Stimulated activated CD8-positive, alpha-beta memory T cell treated with anti-CD3 and anti-CD28 coated beads, Interleukin-12 subunit alpha, Interleukin-12 subunit beta, amount 100 ng/mL, for 24 hours (primary cell): ENCODE measurements at regions not wholly inside any gene's neighbourhood (a gene's known extent, or its start where the extent isn't known, plus 50 kb on each side); places are given as distances from the start of the nearest gene placed in this dataset.

Source experiments
- DNase-seq: peaks from one replicate; pipeline ENCODE4 v3.0.0-alpha.2; 2020; ENCODE audit errors: extremely low read depth

DNA sequence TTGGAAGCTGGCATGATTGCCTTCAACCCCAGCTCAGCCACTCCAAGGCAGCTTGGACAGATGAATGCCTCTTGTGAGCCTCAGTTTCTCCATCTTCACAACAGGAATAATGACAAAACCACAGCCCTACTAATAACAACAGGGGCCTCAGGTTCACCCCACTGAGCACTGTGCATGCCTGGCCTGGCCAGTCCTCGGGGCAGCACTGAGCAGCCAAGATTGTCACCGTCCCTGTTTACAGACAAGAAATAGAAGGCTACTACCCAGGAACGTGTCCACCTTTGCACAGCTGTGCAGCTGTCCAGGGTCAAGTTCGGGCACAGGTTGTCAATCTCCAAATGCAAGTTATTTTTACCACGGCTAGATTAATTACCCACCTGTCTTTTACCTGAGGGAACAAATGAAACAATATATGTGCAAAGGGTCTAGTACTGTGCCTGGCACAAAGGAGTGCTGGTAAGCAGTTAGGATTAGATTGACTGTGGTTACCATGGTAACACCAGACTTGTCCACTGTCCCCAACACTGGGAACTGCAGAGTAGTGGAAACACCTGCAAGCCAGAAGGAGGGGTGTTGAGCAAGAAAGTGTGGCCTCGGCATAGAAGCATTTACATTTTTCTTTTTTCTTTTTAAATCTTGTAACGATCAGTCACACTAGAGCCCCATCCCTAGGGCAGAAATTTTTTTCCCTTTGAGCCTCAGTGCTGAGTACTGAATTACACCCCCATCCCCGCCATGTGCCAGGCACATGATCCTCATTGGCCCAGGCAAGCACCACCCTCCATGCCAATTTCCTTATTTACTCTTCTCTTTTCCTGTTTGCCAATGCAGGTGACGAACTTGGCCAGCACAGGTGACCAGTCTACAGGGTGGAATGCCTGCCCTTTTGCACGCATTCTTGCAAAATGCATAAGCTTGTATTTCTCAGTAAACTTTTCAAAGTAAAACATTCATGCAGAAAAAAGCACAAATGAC lies 66.3 kb upstream of the SLC6A6 start:
- no peak for DNase-seq

DNA sequence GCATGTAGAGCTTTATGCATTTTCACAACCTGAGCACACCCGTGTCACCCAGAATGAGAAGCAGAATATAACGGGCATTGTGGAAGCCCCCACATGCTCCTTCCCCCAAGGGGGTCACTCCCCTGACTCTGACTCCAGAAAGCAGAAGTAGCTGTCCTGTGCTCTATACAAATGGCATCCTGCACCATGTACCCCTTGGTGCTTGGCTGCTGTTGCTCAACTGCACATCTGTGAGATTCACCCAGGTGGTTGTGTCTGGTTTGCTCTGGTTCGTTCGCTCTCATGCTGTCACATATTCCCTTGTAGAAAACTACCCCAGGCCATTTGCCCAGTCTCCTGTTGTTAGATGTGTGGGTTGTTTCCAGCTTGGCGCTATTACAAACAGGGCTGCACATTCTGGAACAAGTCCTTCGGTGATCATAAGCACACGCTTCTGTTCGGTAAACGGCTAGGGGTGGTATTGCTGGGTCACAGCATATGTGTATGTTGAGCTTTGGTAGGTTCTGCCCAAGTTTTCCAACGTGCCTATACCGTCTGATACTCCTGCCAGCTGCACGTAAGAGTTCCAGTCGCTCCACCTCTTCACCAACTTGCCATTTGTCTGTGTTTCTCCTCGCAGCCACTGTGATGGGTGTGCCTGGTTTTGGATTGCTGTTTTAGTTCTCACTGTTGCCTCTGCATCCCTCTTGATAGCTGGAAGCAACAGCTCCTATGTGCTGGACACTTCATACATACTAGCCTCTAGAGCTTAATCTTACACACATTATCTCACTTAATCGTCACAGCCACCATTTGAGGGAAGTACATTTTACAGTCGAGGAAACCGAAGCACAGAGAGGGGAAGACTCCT lies 65.4 kb upstream of the SLC6A6 start:
- no peak for DNase-seq

DNA sequence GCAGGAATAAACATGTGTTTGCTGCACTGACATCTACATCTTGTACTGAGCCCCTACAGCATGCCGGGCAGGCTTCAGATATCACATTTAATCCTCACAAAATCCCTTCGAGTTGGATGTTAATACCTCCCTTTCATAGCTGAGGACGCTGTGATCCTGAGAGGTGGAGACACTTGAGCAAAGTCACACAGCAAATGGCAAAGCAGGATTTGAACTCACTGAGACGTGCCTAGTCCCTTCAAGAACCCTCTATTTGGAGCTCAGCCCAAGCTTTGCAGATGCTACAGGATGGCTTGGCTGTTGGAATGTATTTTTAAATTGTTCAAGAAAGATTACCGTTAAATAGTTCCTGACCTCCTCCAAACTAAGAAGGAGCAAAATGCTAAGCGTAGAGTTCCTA lies 64.6 kb upstream of the SLC6A6 start:
- DNase-seq, result no peak

DNA sequence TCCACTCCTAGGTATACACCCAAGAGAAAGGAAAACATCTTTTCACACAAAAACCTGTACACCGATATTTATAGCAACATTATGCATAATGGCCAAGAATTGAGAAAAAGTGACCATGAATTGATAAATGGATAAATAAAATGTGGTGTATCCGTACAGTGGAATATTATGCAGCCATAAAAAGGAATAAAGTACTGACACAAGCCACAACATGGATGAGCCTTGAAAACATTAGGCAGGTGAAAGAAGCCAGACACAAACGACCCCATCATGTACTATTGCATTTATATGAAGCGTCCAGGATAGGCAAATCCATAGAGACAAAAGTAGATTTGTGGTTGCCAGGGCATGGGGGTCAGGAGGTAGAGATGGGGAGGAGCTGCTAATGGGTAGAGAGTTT lies 64.2 kb upstream of the SLC6A6 start:
- no peak for DNase-seq

DNA sequence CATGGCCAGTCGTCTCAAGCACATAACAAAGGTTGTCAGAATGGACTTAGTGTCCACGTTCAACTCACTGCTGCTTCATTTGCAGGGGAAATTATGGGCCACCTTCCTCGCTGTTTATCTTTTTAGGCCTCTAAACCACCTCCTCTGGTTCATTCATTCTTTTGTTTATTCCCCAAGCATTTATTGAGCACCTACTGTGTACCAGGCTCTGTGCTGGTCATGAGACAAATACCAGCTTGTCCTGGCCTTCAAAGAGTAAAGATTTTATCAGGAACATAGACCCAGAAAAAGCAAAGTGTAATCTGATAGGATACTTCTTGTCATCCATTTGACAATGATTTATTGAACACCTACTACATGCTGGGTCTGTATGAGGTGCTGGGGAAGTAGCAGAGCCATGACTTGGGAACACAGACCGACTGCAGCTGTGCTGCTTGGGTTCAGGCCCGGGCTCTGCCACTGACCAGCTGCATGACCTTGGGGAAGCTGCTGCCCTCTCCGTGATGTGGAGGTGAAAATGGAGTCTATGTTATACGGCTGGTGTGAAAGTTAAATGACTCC lies 63.4 kb upstream of the SLC6A6 start:
- DNase-seq, result no peak

DNA sequence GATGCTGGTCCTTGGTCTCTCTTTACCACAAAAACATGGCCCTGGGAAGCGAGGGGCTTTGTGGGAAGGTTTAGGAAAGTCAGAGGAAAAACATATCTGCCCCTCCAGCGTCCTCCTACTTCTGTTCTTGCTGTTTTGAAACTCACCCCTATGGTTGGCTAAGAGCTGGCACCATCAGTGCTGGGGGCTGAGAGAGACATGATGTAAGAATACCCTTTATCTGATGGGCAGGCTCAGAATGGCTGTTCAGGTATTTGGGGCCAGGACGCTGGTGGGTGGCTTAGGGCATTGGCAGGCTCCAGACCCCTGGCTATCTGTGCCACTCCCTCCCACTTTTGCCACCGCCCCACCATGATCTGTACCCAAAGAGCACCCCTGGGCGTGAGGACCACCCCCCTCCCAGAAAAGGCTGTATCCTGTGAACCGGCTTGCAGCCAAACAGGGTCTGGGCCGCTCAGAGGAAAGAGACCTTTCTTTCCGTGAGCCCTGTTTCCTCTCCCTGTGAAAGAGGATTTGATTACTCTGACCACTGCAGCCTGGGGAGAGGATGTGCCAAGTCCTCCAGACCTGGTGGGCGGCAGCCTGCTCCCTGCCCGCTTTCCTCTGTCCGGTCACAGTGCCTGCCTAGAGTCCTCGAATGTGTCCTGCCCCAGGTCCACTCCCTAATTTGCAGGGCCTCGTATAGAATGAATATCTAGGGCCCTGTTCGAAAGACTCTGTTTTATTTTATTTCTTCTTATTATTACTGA lies 61.3 kb upstream of the SLC6A6 start:
- DNase-seq, result no peak

DNA sequence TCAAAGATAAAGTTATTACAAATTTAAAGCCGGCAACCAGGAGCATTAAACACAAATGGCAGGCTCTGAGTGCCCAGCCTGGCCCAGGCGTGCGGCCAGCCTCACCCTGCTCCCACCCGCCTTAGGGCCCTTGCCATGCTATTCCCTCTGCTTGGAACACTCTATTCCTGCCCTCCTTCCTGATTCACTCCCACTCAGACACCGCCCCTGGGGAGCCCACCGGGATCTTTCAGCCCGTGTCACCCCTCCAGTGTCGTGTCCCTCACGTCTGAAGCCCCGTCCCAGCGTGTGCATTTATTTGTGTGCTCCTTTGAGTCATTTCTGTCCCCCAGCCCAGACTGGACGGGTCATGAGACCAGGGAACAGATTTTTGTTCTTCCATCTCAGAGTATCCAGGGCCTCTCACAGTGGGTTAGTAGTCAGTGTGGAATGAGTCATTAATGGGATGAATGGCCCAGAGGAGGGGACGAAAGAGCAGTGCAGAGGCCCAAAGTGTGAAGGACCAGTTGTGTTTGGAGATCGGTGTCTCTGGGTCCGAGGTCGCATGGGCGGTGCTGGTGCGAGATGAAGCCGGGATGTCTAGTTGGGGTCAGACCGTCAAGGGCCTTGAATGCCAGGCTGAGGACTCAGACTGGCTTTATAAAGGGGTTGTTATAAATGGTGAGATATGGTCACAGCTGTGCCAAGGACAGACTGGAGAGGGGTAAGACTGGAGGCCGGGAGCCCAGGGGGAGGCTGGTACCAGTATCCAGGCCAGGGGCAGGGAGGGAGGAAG lies 58.9 kb upstream of the SLC6A6 start:
- DNase-seq, result no peak

DNA sequence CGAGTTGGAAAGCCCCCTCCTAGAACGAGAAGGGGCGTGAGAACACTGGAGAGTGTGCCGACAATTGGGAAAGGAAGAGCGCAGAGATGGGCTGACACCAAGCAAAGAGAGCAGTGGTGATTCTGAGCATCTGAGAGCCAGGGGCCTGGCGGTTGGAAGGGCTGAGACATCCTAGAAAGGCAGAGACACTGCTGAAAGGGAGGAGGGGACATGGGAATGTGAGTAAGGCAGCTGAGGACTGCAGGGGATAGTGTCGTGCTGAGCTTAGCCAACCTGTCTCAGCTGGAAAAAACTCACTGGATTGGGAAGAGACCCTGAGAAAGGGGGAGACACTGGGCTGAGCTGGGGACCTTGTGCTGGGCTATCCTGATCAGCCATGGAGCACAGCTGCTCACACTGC lies 58.1 kb upstream of the SLC6A6 start:
- no peak for DNase-seq

DNA sequence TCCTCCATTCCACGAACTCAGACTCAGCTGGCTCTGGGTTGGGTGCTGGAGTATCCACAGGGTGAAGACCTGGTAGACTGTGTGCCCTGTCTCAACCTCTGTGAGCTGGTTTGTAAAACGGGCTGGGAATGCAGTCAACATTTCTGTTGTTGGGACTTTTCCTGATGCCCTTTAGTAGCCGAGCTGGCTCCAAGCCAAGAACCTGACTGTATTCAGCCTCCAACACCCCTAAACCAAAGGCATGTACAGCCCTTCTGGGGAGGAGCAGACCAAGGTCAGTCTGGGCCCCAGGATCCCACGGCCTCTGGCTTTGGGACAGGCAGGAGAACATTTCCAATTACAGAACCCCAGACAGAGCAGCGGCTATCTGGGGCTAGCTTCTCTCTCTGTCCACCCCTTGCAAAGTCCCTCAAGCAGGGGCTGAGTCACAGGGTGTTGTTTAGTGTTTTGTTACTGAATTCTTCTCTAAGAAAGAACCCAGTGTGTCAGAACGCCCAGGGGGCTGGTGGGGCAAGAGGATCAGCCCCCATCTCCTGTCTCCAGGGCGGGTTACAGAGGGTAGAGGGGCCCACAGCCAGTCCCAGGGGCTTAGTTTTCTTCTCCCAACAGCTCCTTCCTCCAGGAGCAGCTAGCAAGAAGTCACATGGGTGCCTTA lies 56.8 kb upstream of the SLC6A6 start:
- DNase-seq, result no peak

DNA sequence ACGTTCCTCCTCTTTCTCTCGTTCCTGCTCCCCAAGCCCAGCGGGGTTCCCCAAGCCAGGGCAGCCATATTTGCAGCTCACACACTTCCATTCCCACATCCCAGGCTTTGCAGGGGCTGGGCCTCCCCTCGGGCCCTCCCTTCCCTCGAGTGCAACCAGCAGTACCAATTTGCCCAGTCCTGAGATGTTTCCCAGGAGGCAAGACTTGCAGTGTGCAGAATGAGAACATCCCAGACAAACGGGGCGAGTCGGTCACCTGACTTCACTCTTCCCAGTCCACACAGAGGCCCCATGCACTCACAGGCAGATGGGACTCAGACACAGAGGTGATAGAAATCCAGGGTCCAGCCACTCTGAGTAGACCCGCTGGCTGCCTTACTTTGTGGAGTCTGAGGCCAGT lies 56.2 kb upstream of the SLC6A6 start:
- no peak for DNase-seq

DNA sequence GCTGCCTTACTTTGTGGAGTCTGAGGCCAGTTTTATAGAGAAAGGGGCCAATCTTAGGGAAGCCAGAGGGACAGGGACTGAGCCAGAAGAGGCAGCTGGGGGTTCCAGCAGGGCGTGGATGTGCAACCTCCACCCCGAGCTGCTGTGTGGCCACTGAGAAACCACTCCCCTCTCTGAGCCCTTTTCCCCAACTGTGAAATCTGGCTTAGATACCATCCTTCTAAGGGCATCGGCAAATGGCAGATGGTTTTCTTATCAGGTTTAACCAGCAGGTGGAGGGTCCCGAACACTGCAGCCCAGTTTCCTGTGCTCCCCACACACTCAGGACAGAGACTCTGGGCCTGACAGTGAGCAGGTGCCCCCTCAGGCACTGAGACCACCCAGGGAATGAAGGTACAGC lies 55.8 kb upstream of the SLC6A6 start:
- no peak for DNase-seq

DNA sequence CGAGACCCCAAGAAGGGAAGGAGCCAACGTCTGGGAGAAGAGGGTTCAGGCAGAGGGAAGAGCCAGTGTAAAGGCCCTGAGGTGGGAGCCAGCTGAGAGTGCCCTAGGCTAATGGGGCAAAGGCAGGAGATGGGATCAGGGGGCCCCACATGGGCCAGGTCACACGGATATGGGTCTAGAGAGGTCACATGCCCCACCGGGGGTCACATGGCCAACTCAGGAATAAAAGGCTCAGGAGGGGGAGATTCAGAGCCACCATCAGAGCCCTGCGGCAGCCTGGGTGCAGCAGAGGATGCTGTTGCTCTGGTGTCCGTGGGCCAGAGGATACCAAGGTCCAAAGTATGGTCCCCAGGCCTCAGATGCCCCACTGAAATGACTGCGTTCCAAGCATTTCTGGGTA lies 55.3 kb upstream of the SLC6A6 start:
- no peak for DNase-seq

DNA sequence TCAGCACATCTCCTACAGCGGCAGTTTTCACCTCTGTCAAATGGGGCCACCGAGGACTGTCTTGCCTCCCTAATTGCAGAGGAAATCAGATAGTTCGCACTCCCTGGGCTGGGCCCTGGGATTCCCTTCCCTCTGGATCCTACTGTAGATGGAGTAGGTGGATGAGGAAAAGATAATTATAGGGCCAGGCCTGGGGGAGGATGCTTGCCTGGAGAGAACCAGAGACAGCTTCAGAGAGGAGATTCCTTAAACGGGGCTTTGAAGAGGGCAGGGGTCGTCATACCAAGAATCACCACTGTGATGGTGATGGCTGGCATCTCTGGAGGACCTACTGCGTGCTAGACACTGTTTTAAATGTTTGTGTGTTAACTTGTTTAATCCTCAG lies 50.8 kb upstream of the SLC6A6 start:
- DNase-seq, result no peak

DNA sequence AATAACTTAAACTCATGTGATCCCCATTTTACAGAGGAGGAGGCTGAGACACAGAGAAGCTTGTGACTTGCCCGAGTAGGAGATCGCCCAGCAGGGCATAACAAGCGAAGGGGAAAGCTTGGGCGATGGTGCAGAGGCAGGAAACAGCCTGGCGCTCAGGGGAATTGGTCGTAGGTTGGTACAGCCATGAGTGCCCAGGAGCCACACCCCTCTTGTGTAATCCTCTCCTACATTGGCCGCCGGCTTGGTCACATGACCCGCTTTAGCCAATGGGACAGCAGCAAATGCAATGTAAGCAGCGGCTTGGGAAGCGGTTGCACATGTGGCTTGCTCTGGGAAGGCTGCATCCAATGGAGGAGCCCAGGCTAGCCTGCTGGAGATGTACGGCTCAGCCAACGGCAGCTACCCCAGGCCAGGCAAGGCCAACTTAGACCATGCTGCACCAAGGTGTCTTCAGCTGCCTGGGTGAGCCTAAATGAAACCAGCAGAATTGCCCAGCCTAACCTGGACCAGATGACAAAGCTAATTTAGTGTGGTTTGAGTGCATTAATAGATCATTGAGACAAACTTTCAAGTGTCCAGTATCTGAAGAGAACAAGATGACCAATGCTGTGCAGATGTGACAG lies 50.3 kb upstream of the SLC6A6 start:
- no peak for DNase-seq
